ENCODE measurements at regions not wholly inside any gene's neighbourhood (a gene's known extent, or its start where the extent isn't known, plus 50 kb on each side); places are given as distances from the start of the nearest gene placed in this dataset.

DNA sequence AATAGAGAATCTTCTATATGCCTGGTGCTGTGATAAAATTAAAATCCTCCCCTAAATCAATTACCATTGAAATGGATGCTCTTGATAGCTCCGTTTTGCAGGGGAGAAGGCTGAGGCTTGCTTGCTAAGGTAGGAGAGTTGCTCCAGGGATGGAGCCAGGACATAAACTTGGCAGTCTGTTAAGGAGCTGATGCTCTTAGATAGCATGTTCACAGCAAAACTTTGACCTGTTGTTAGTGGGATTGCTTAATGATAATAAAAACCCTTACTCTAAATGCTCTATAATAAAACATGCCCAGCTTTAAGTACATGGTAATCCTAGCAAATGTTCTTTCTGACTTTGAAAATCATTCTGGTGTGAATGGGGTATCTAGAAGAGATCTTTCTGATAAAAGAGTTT lies 228.4 kb upstream of the JAG1 start:
- no peak for TF ChIP-seq ZC3H10 (CRISPR knock-in tag; IDR thresholded peaks at IDR 0.05)
- TF ChIP-seq CSDC2 (CRISPR knock-in tag; IDR thresholded peaks at IDR 0.05), result no peak
- no peak for TF ChIP-seq ISL1 (CRISPR knock-in tag; IDR thresholded peaks at IDR 0.05)
- TF ChIP-seq ZNF70 (CRISPR knock-in tag; IDR thresholded peaks at IDR 0.05), result no peak
- TF ChIP-seq ZNF565 (CRISPR knock-in tag; conservative IDR thresholded peaks at IDR 0.05; ENCODE audit: low read depth), result no peak
- TF ChIP-seq PPARA (CRISPR knock-in tag; IDR thresholded peaks at IDR 0.05; ENCODE audit: borderline replicate concordance), result no peak
- TF ChIP-seq, protein P1, sequence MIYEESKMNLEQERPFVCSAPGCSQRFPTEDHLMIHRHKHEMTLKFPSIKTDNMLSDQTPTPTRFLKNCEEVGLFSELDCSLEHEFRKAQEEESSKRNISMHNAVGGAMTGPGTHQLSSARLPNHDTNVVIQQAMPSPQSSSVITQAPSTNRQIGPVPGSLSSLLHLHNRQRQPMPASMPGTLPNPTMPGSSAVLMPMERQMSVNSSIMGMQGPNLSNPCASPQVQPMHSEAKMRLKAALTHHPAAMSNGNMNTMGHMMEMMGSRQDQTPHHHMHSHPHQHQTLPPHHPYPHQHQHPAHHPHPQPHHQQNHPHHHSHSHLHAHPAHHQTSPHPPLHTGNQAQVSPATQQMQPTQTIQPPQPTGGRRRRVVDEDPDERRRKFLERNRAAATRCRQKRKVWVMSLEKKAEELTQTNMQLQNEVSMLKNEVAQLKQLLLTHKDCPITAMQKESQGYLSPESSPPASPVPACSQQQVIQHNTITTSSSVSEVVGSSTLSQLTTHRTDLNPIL (CRISPR knock-in tag; IDR thresholded peaks at IDR 0.05; ENCODE audit: low read depth), result no peak
- no peak for TF ChIP-seq ZFP30 (CRISPR knock-in tag; IDR thresholded peaks at IDR 0.05)
- TF ChIP-seq OSR1 (CRISPR knock-in tag; IDR thresholded peaks at IDR 0.05), result no peak
- no peak for TF ChIP-seq CSRNP3 (CRISPR knock-in tag; IDR thresholded peaks at IDR 0.05)
- TF ChIP-seq TCF4 (CRISPR knock-in tag; IDR thresholded peaks at IDR 0.05; ENCODE audit: borderline replicate concordance), result no peak
- no peak for TF ChIP-seq ZFP3 (CRISPR knock-in tag; IDR thresholded peaks at IDR 0.05)
